Uterus (tissue), 2 donors: ENCODE measurements at regions not wholly inside any gene's neighbourhood (a gene's known extent, or its start where the extent isn't known, plus 50 kb on each side); places are given as distances from the start of the nearest gene placed in this dataset.

Experiments used
- CTCF ChIP-seq, 4 experiments: fragments of 200-600 bp in 2 of 4; fragments of 450-650 bp in 2 of 4; sonication (generic) in 2 of 4; IDR thresholded peaks; one replicate each; pipeline ENCODE4 v1.5.1; 2016 to 2019; ENCODE audit warnings: antibody characterized with exemption in 4 of 4, mild to moderate bottlenecking in 2 of 4, moderate library complexity in 1 of 4
- POLR2A ChIP-seq, 2 donors: fragments of 450-650 bp; IDR thresholded peaks; one replicate each; pipeline ENCODE4 v1.6.1; 2016; ENCODE audit warnings: antibody characterized with exemption in 2 of 2, mild to moderate bottlenecking in 1 of 2, moderate library complexity in 1 of 2

- no peak for TF ChIP-seq POLR2A (IDR thresholded peaks at IDR 0.05)
- no peak for TF ChIP-seq CTCF (IDR thresholded peaks at IDR 0.05)
Observed at GRCh38 chr2:126825316-126825715, 73.4 kb upstream of the TEX51 start.
